ENCODE measurements at regions not wholly inside any gene's neighbourhood (a gene's known extent, or its start where the extent isn't known, plus 50 kb on each side); places are given as distances from the start of the nearest gene placed in this dataset.
A peak's percentile ranks its signal among the peaks of the same experiment; 100 is the strongest.

DNA sequence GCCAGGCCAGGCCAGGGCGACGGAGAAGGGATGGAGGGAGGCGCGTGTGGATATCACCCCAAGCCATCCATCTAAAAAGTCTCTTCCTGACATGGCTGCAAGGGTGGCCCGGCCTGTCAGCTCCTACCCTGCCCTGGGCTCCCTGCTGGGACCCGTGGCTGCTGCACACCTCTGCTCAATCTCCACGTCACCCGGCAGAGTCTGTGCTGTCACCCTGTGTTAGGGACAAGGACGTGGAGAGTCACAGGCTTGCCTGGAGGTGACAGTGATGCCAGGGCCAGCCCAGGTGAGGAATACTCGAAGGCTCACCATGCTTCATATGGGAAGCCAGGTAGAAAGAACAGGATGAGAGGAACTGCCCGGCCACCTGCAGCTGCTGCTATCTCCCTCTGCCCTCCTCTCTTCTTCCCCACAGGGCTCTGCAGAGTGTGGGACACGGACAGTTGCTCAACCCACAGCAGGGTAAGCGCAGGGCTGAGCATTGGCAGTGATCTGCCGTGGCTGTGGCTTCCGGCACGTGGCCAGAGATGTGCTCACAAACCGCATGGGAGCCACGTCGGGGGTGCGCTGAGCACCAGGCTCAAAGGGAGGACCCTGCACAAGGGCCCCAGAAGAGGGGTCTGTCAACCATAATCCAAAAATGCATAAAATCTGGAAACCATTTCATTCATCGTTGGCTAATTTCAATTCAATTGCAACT lies 214.3 kb downstream of the DLL1 start:
- Histone ChIP-seq H3K4me1 (ENCODE audit: control insufficient read depth in 1 of 2, insufficient read depth in 2 of 2, low read length in 2 of 2) (no peaks in the 10 kb centered on the region), H3K9me3 (ENCODE audit: control insufficient read depth, low read length) (no peaks in the 10 kb centered on the region), H3K4me3 (ENCODE audit: low read length in 2 of 2) (no peak overlapping the region), H3K36me3 (ENCODE audit: control insufficient read depth in 1 of 2, insufficient read depth in 2 of 2, low read length in 1 of 2) (no peaks in the 10 kb centered on the region), H3K27ac (ENCODE audit: low read depth in 1 of 2, low read length in 2 of 2) (no peak overlapping the region), H3K27me3 (ENCODE audit: control insufficient read depth in 1 of 2, insufficient read depth in 2 of 2, low read length in 1 of 2) (no peaks in the 10 kb centered on the region)
- intact Hi-C loops (cut with DNase I), result no loop called here
- 93 to 94% methylated on average over 21 of the region's 21 CpGs for WGBS, 2 donors
- peak; percentile 29 to 55 for DNase-seq
- no peak for ATAC-seq (ENCODE audit: low FRiP score)

DNA sequence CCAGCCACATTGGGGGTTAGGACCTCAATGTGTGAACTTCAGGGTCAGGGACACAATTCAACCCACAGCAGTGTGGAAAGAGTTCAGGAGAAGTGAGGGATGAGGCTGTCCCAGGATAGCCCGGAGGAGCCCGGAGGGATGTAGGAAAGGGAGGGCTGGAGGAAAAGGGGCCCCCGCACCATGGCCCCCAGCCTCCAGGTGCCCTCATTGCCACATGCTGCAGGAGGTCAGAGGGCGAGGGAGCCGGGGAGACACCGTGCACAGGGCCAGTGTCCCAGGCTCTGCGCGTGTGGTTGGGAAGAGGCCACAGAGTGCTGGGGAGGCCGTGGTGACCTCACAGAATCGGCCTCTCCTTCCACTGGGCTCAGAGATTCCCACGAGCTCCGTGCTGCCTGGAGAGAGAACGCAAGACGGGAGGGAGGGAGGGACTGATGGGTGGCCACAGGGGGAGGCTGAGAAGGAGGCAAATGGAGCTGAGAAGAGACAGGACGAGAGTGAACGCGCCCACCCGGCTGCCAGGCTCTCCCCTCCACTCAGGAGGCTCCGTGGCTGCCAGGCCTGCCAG lies 215.1 kb downstream of the DLL1 start:
- no peaks in the 10 kb centered on the region for H3K4me1 ChIP-seq (ENCODE audit: control insufficient read depth in 1 of 2, insufficient read depth in 2 of 2, low read length in 2 of 2)
- no peak overlapping the region for H3K27ac ChIP-seq (ENCODE audit: low read depth in 1 of 2, low read length in 2 of 2)
- no peak overlapping the region for H3K4me3 ChIP-seq (ENCODE audit: low read length in 2 of 2)
- intact Hi-C loops (cut with DNase I), result no loop called here
- ATAC-seq (ENCODE audit: low FRiP score) (no peak), DNase-seq (peak; percentile 40 to 62)
- no peaks in the 10 kb centered on the region for H3K36me3 ChIP-seq (ENCODE audit: control insufficient read depth in 1 of 2, insufficient read depth in 2 of 2, low read length in 1 of 2)
- H3K27me3 ChIP-seq (ENCODE audit: control insufficient read depth in 1 of 2, insufficient read depth in 2 of 2, low read length in 1 of 2), result no peaks in the 10 kb centered on the region
- H3K9me3 ChIP-seq (ENCODE audit: control insufficient read depth, low read length), result no peaks in the 10 kb centered on the region
- 67 to 71% methylated on average over 19 of the region's 19 CpGs for WGBS, 2 donors

DNA sequence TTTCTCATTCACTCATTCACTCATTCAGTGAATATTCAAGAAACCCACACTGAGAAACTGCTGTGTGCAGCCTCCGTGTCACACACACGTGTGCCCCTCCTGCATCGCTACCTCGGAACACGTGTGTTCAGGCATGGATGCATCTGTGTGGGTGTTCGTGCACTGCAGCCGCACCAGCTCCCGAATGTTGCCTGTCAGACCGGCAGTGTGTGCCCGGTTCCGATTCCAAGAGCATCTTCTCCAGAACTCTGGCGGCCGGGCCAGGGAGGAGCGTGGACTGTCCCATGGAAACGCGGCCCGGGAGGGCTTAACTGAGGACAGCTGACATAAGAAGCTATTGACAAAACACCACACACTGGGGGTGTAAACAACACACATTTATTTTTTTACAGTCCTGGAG lies 216.0 kb downstream of the DLL1 start:
- Histone ChIP-seq H3K27ac (ENCODE audit: low read depth in 1 of 2, low read length in 2 of 2) (no peak overlapping the region), H3K27me3 (ENCODE audit: control insufficient read depth in 1 of 2, insufficient read depth in 2 of 2, low read length in 1 of 2) (no peaks in the 10 kb centered on the region), H3K9me3 (ENCODE audit: control insufficient read depth, low read length) (no peaks in the 10 kb centered on the region), H3K4me1 (ENCODE audit: control insufficient read depth in 1 of 2, insufficient read depth in 2 of 2, low read length in 2 of 2) (no peaks in the 10 kb centered on the region), H3K4me3 (ENCODE audit: low read length in 2 of 2) (no peak overlapping the region), H3K36me3 (ENCODE audit: control insufficient read depth in 1 of 2, insufficient read depth in 2 of 2, low read length in 1 of 2) (no peaks in the 10 kb centered on the region)
- WGBS, 2 donors, result 98 to 99% methylated on average over 17 of the region's 17 CpGs
- intact Hi-C loops (cut with DNase I), result no loop called here
- no peak for ATAC-seq (ENCODE audit: low FRiP score)
- DNase-seq, result peak; percentile 37 to 74

DNA sequence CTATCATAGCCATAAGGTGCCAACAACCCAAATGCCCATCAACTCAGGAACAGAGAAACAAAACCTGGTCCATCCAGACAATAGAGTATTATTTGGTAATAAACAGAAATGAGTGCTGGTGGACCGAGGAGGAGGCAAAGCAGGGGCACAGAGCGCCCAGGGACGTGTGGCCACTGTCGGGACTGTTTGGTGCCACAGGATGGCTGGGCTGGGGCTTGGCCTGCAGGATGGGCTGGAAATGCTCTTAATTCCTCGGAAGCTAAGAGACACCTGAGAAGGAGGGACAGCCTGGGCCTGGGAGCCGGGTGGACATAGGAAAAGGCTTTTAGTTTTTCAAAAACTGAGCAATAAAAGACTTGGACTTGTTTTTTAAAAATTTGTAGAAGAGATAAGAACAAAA lies 216.4 kb downstream of the DLL1 start:
- H3K27ac ChIP-seq (ENCODE audit: low read depth in 1 of 2, low read length in 2 of 2), result no peak overlapping the region
- H3K9me3 ChIP-seq (ENCODE audit: control insufficient read depth, low read length), result no peaks in the 10 kb centered on the region
- WGBS, 2 donors, result 94 to 96% methylated on average over 6 of the region's 6 CpGs
- no peaks in the 10 kb centered on the region for H3K27me3 ChIP-seq (ENCODE audit: control insufficient read depth in 1 of 2, insufficient read depth in 2 of 2, low read length in 1 of 2)
- H3K4me3 ChIP-seq (ENCODE audit: low read length in 2 of 2), result no peak overlapping the region
- no peaks in the 10 kb centered on the region for H3K36me3 ChIP-seq (ENCODE audit: control insufficient read depth in 1 of 2, insufficient read depth in 2 of 2, low read length in 1 of 2)
- ATAC-seq (ENCODE audit: low FRiP score), result no peak
- DNase-seq, result peak in 1 of 2 donors; percentile 52
- intact Hi-C loops (cut with DNase I), result no loop called here
- H3K4me1 ChIP-seq (ENCODE audit: control insufficient read depth in 1 of 2, insufficient read depth in 2 of 2, low read length in 2 of 2), result no peaks in the 10 kb centered on the region

DNA sequence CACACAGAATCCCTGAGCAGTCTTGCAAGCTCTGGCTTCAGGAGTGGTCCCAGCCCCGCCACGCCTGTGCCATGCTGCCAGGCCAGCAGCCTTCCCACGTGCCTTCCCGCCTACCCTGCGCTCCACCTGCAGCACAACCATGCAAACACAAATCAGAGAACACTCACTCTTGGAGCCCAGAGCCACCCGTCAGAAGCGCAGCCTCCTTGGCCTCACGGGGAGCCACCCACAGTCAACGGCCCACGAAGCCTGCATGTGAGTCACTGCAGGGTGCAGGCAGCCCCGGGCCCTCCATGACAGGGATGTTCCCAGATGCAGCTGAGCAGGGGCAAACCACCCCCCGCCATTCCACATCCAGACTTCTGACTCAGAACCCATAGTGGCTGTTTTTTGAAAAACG lies 217.0 kb downstream of the DLL1 start:
- H3K4me1 ChIP-seq (ENCODE audit: control insufficient read depth in 1 of 2, insufficient read depth in 2 of 2, low read length in 2 of 2), result no peaks in the 10 kb centered on the region
- H3K27me3 ChIP-seq (ENCODE audit: control insufficient read depth in 1 of 2, insufficient read depth in 2 of 2, low read length in 1 of 2), result no peaks in the 10 kb centered on the region
- peak; percentile 33 for ATAC-seq (ENCODE audit: low FRiP score)
- no peaks in the 10 kb centered on the region for H3K9me3 ChIP-seq (ENCODE audit: control insufficient read depth, low read length)
- 85 to 90% methylated on average over 13 of the region's 13 CpGs for WGBS, 2 donors
- H3K36me3 ChIP-seq (ENCODE audit: control insufficient read depth in 1 of 2, insufficient read depth in 2 of 2, low read length in 1 of 2), result no peaks in the 10 kb centered on the region
- intact Hi-C loops (cut with DNase I), result no loop called here
- no peak overlapping the region for H3K4me3 ChIP-seq (ENCODE audit: low read length in 2 of 2)
- peak in 1 of 2 donors; percentile 63 for DNase-seq
- H3K27ac ChIP-seq (ENCODE audit: low read depth in 1 of 2, low read length in 2 of 2), result no peak overlapping the region

DNA sequence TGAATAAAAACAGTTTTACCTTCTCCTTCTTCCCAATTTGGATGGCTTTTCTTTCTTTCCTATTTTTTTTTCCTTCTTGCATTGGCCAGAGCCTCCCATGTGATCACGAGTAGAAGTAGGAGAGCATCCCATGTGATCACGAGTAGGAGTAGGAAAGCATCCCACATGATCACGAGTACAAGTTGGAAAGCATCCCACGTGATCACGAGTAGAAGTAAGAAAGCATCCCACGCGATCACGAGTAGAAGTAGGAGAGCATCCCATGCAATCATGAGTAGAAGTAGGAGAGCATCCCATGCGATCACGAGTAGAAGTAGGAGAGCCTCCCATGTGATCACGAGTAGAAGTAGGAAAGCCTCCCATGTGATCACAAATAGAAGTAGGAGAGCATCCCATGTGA lies 218.6 kb downstream of the DLL1 start:
- no peak for ATAC-seq (ENCODE audit: low FRiP score)
- WGBS, 2 donors, result 89 to 92% methylated on average over 11 of the region's 11 CpGs

DNA sequence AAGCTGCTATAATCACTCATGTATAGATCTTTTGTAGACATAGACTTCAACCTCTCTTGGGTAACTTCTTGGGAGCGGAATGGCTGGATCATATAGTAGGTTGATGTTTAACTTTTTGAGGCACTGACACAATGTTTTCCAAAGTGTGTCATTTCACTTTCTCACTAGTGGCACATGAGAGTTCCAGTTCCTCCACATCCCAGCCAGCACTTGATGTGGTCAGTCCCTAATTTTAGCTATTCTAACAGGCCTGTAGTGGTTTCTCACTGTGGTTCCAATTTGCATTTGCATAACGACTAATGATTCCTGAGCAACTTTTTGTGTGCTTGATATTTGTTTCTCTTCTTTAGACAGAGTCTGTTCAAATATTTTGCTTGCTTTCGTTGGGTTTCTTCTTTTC lies 221.3 kb downstream of the DLL1 start:
- intact Hi-C loops (cut with DNase I), result no loop called here
- H3K4me1 ChIP-seq (ENCODE audit: control insufficient read depth in 1 of 2, insufficient read depth in 2 of 2, low read length in 2 of 2), result no peaks in the 10 kb centered on the region
- DNase-seq, result no peak

More for the DNA sequence above, 218.6 kb downstream of the DLL1 start:
- DNase-seq, result no peak
- intact Hi-C loops (cut with DNase I), result no loop called here
- Histone ChIP-seq H3K27ac (ENCODE audit: low read depth in 1 of 2, low read length in 2 of 2) (no peak overlapping the region), H3K9me3 (ENCODE audit: control insufficient read depth, low read length) (no peaks in the 10 kb centered on the region), H3K4me1 (ENCODE audit: control insufficient read depth in 1 of 2, insufficient read depth in 2 of 2, low read length in 2 of 2) (no peaks in the 10 kb centered on the region), H3K36me3 (ENCODE audit: control insufficient read depth in 1 of 2, insufficient read depth in 2 of 2, low read length in 1 of 2) (no peaks in the 10 kb centered on the region), H3K4me3 (ENCODE audit: low read length in 2 of 2) (no peak overlapping the region), H3K27me3 (ENCODE audit: control insufficient read depth in 1 of 2, insufficient read depth in 2 of 2, low read length in 1 of 2) (peaks cover 0 to 2% of the 10 kb centered on the region in 2 donors)

DNA sequence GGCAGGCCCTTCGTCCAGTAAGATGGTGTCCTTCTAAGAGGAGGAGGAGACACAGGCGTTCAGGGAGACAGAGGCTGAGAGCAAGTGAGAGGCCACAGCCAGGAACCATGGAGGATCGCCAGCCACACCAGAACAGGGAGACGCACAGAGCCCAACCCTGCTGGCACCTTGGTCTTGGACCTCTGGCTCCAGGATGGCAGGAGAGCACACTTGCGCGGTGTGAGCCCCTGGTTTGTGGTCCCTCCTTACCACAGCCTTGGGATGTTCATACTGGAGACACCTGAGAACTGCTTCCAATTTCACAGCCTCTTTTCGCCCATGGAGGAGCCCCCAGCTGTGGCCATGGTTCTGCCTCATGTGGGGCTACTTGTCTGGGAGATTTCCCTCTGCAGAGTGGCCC lies 222.4 kb downstream of the DLL1 start:
- intact Hi-C loops (cut with DNase I), result no loop called here
- Histone ChIP-seq H3K27ac (ENCODE audit: low read depth in 1 of 2, low read length in 2 of 2) (no peak overlapping the region), H3K9me3 (ENCODE audit: control insufficient read depth, low read length) (no peaks in the 10 kb centered on the region), H3K36me3 (ENCODE audit: control insufficient read depth in 1 of 2, insufficient read depth in 2 of 2, low read length in 1 of 2) (no peaks in the 10 kb centered on the region), H3K4me1 (ENCODE audit: control insufficient read depth in 1 of 2, insufficient read depth in 2 of 2, low read length in 2 of 2) (no peaks in the 10 kb centered on the region), H3K4me3 (ENCODE audit: low read length in 2 of 2) (no peak overlapping the region), H3K27me3 (ENCODE audit: control insufficient read depth in 1 of 2, insufficient read depth in 2 of 2, low read length in 1 of 2) (peaks cover 0 to 2% of the 10 kb centered on the region in 2 donors)
- WGBS, 2 donors, result 89 to 94% methylated on average over 7 of the region's 7 CpGs
- ATAC-seq (ENCODE audit: low FRiP score) (no peak), DNase-seq (peak; percentile 32 to 41)

More for the DNA sequence above, 221.3 kb downstream of the DLL1 start:
- 86 to 89% methylated on average over 3 of the region's 3 CpGs for WGBS, 2 donors
- no peak for ATAC-seq (ENCODE audit: low FRiP score)
- Histone ChIP-seq H3K4me3 (ENCODE audit: low read length in 2 of 2) (no peak overlapping the region), H3K36me3 (ENCODE audit: control insufficient read depth in 1 of 2, insufficient read depth in 2 of 2, low read length in 1 of 2) (no peaks in the 10 kb centered on the region), H3K27ac (ENCODE audit: low read depth in 1 of 2, low read length in 2 of 2) (no peak overlapping the region), H3K27me3 (ENCODE audit: control insufficient read depth in 1 of 2, insufficient read depth in 2 of 2, low read length in 1 of 2) (peaks cover 0 to 2% of the 10 kb centered on the region in 2 donors), H3K9me3 (ENCODE audit: control insufficient read depth, low read length) (no peaks in the 10 kb centered on the region)

DNA sequence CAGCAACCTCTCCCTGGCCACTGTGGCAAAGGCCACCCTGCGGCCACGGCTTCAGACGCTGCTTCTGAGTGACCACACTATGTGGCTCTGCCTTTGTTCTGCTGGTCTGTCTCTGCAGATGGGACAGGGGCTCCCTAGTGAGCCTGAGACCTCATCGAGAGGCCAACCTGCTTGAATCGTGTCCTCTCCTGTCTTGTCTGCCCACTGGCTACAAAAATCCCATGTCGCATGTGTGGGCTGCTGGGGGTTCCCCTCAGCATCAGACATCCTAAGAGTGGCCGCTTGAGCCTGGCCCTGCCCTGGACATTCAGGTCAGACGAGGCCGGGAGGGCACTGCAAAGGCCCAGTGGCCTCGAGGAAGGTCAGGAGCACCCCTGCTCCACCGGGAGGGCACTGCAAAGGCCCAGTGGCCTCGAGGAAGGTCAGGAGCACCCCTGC lies 222.9 kb downstream of the DLL1 start:
- no peak overlapping the region for H3K4me3 ChIP-seq (ENCODE audit: low read length in 2 of 2)
- peak; percentile 33 for ATAC-seq (ENCODE audit: low FRiP score)
- WGBS, 2 donors, result 90 to 95% methylated on average over 12 of the region's 12 CpGs
- intact Hi-C loops (cut with DNase I), result no loop called here
- H3K4me1 ChIP-seq (ENCODE audit: control insufficient read depth in 1 of 2, insufficient read depth in 2 of 2, low read length in 2 of 2), result no peaks in the 10 kb centered on the region
- peaks cover 0 to 2% of the 10 kb centered on the region in 2 donors for H3K27me3 ChIP-seq (ENCODE audit: control insufficient read depth in 1 of 2, insufficient read depth in 2 of 2, low read length in 1 of 2)
- no peak overlapping the region for H3K27ac ChIP-seq (ENCODE audit: low read depth in 1 of 2, low read length in 2 of 2)
- no peaks in the 10 kb centered on the region for H3K9me3 ChIP-seq (ENCODE audit: control insufficient read depth, low read length)
- peak; percentile 31 to 55 for DNase-seq
- no peaks in the 10 kb centered on the region for H3K36me3 ChIP-seq (ENCODE audit: control insufficient read depth in 1 of 2, insufficient read depth in 2 of 2, low read length in 1 of 2)
